Neural progenitor cell (in vitro differentiated cells): ENCODE measurements at regions not wholly inside any gene's neighbourhood (a gene's known extent, or its start where the extent isn't known, plus 50 kb on each side); places are given as distances from the start of the nearest gene placed in this dataset.

Experiments
- CTCF ChIP-seq: fragments of 200-600 bp; sonication (generic); IDR thresholded peaks from 2 replicates; pipeline ENCODE4 v1.5.1; 2017; ENCODE audit warnings: antibody characterized with exemption, mild to moderate bottlenecking
- EZH2 ChIP-seq: fragments of 200-600 bp; sonication (generic); IDR thresholded peaks from 2 replicates; pipeline ENCODE4 v1.6.1; 2017; ENCODE audit warnings: antibody characterized with exemption, mild to moderate bottlenecking, moderate library complexity
- EZH2phosphoT487 ChIP-seq: fragments of 200-600 bp; sonication (generic); IDR thresholded peaks from 2 replicates; pipeline ENCODE4 v1.6.1; 2017; ENCODE audit warnings: antibody characterized with exemption

- TF ChIP-seq CTCF = no peak
- TF ChIP-seq EZH2 = no peak
- TF ChIP-seq EZH2phosphoT487 = no peak
These were observed 649.3 kb downstream of the IQCM start for GRCh38 chr4:149166365-149166764.
